Esophagus squamous epithelium (tissue), 4 donors: ENCODE measurements at regions not wholly inside any gene's neighbourhood (a gene's known extent, or its start where the extent isn't known, plus 50 kb on each side); places are given as distances from the start of the nearest gene placed in this dataset.

ENCODE experiments used
- POLR2A ChIP-seq, 4 donors: fragments of 450-650 bp; IDR thresholded peaks; one replicate each; pipeline ENCODE4 v1.6.1; 2017; ENCODE audit warnings: antibody characterized with exemption in 4 of 4, mild to moderate bottlenecking in 4 of 4, moderate library complexity in 3 of 4
- TF ChIP-seq, protein P1 (sequence below), 6 experiments: fragments of 450-650 bp in 4 of 6; fragments of 200-600 bp in 2 of 6; sonication (generic) in 2 of 6; IDR thresholded peaks; one replicate each; pipeline ENCODE4 v1.5.1; 2016 to 2019; ENCODE audit warnings: antibody characterized with exemption in 6 of 6, mild to moderate bottlenecking in 4 of 6, moderate library complexity in 4 of 6

DNA sequence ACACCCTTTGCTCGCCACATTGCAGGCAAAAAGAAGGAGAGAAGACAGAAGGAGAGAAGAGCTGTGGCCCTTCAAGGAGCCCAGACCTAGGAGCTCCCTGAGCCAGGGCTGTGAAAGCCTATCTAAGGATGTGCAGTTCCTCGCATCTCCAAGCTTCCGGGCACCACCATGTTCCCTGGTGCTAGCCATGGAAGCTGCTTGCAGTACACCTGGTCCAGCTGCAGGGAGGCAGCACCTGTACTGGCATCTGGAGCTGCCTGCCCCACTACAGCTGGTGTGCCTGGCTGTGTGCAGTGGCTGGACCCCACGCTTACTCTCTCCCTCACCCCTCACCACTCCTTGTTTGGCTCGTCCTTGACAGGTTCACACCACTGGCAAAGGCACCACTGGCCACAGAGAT lies 1111.8 kb upstream of the POT1 start:
- TF ChIP-seq, protein P1, sequence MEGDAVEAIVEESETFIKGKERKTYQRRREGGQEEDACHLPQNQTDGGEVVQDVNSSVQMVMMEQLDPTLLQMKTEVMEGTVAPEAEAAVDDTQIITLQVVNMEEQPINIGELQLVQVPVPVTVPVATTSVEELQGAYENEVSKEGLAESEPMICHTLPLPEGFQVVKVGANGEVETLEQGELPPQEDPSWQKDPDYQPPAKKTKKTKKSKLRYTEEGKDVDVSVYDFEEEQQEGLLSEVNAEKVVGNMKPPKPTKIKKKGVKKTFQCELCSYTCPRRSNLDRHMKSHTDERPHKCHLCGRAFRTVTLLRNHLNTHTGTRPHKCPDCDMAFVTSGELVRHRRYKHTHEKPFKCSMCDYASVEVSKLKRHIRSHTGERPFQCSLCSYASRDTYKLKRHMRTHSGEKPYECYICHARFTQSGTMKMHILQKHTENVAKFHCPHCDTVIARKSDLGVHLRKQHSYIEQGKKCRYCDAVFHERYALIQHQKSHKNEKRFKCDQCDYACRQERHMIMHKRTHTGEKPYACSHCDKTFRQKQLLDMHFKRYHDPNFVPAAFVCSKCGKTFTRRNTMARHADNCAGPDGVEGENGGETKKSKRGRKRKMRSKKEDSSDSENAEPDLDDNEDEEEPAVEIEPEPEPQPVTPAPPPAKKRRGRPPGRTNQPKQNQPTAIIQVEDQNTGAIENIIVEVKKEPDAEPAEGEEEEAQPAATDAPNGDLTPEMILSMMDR (IDR thresholded peaks at IDR 0.05), result no peak
- no peak for TF ChIP-seq POLR2A (IDR thresholded peaks at IDR 0.05)
